Left lung (tissue), 4 donors: ENCODE measurements at regions not wholly inside any gene's neighbourhood (a gene's known extent, or its start where the extent isn't known, plus 50 kb on each side); places are given as distances from the start of the nearest gene placed in this dataset.
A peak's percentile ranks its signal among the peaks of the same experiment; 100 is the strongest.

ENCODE experiments used
- ATAC-seq: fragments of 200-7000 bp; cut with Tn5 transposase; one replicate; pipeline ENCODE4 v1.9.1; 2020; ENCODE audit warnings: moderate library complexity
- DNase-seq, 4 donors: peaks; one replicate each; pipeline ENCODE4 v3.0.0-alpha.2; 2013 to 2020
- H3K27ac ChIP-seq, 2 donors: fragments of 200-600 bp; sonication (generic) in 1 of 2; one replicate each; pipeline versions ENCODE4 v1.5.0 to v1.8.0; 2020 to 2021
- H3K27me3 ChIP-seq, 2 donors: fragments of 200-600 bp; sonication (generic) in 1 of 2; one replicate each; pipeline versions ENCODE4 v1.5.0 to v1.8.0; 2020 to 2021
- H3K36me3 ChIP-seq, 2 donors: fragments of 200-600 bp; sonication (generic) in 1 of 2; one replicate each; pipeline versions ENCODE4 v1.5.0 to v1.8.0; 2020 to 2021
- H3K4me1 ChIP-seq, 2 donors: fragments of 200-600 bp; one replicate each; pipeline ENCODE4 v1.8.0; 2021
- H3K4me3 ChIP-seq, 2 donors: fragments of 200-600 bp; sonication (generic) in 1 of 2; one replicate each; pipeline versions ENCODE4 v1.5.0 to v1.8.0; 2020 to 2021; ENCODE audit warnings: mild to moderate bottlenecking in 1 of 2
- H3K9me3 ChIP-seq, 2 donors: fragments of 200-600 bp; sonication (generic) in 1 of 2; one replicate each; pipeline versions ENCODE4 v1.5.0 to v1.8.0; 2020 to 2021
- CTCF ChIP-seq, 2 donors: fragments of 200-600 bp; sonication (generic) in 1 of 2; IDR thresholded peaks; one replicate each; pipeline versions ENCODE4 v1.5.0 to v1.8.0; 2021; ENCODE audit warnings: antibody characterized with exemption in 2 of 2
- intact Hi-C, 2 donors: fragments of 100-400 bp; cut with DNase I; formaldehyde crosslinking; loops; one replicate each; pipeline versions ENCODE4 v1.11.2 to v1.14.2; 2022
- donor health status: DM: no; HTN: yes; CAD: no.
- donor health status: DM: no; HTN: no; CAD: no.

GRCh38 chr2:64937687-64938491, 51.3 kb upstream of the SLC1A4 start:
- Histone ChIP-seq H3K27me3 (no peaks in the 10 kb centered on the region), H3K9me3 (peaks cover 0 to 2% of the 10 kb centered on the region in 2 donors), H3K4me1 (peaks cover 0 to 34% of the 10 kb centered on the region in 2 donors), H3K4me3 (peak overlapping the region in 1 of 2 donors; percentile 20), H3K27ac (peak overlapping the region in 1 of 2 donors; percentile 11), H3K36me3 (no peaks in the 10 kb centered on the region)
- ATAC-seq (peak; percentile 89), DNase-seq (peak in 2 of 4 donors; percentile 61 to 83)
- intact Hi-C loops, result no loop called here
- TF ChIP-seq CTCF (IDR thresholded peaks at IDR 0.05), result no peak

- ATAC-seq, result no peak
- intact Hi-C loops, result no loop called here
Measured at GRCh38 chr2:64938607-64939285, 50.5 kb upstream of the SLC1A4 start.

GRCh38 chr2:64939332-64939917, 49.8 kb upstream of the SLC1A4 start:
- Histone ChIP-seq H3K36me3 (no peaks in the 10 kb centered on the region), H3K4me3 (no peak overlapping the region), H3K9me3 (peaks cover 0 to 2% of the 10 kb centered on the region in 2 donors), H3K4me1 (peaks cover 0 to 47% of the 10 kb centered on the region in 2 donors), H3K27me3 (no peaks in the 10 kb centered on the region), H3K27ac (no peak overlapping the region)
- no peak for TF ChIP-seq CTCF (IDR thresholded peaks at IDR 0.05)
- DNase-seq, result no peak
- ATAC-seq, result no peak
- intact Hi-C loops, result no loop called here

More at GRCh38 chr2:64938607-64939285, 50.5 kb upstream of the SLC1A4 start:
- DNase-seq, result no peak
- Histone ChIP-seq H3K4me1 (peaks cover 0 to 42% of the 10 kb centered on the region in 2 donors), H3K36me3 (no peaks in the 10 kb centered on the region), H3K27me3 (no peaks in the 10 kb centered on the region), H3K9me3 (peaks cover 0 to 2% of the 10 kb centered on the region in 2 donors), H3K4me3 (no peak overlapping the region), H3K27ac (no peak overlapping the region)
- TF ChIP-seq CTCF (IDR thresholded peaks at IDR 0.05), result no peak
